ENCODE measurements at regions not wholly inside any gene's neighbourhood (a gene's known extent, or its start where the extent isn't known, plus 50 kb on each side); places are given as distances from the start of the nearest gene placed in this dataset.

DNA sequence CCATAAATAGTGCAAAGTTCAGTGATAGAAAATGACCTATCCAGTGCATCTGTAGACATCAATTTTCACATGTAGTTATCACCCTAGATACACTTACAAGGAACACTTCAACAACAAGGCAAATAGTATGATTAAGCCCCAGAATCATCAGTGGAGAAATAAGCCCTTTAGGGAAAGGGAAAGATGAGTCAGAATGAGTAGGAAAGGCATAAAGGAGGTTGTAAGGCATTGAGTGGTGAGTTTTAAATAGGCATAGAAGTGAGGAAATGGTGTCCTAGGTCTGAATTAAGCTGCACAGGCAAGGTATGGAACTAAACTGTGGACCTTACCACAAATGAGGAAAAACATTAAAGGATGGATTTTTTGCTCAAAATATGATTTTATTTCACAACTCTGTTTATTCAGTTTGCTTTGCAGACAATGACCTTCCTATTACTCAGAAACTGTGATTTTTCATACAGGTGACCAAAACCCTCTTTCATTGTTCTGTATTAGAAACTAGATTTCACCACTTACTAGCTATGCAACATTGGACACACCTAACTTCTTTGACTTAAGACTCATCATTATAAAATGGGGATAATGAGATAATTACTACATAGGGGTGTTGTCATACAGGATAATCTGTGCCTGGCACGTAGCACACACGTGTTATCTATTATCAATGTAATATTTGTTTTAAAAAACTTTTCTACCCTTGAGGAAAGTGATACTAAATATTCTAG, 57.0 kb upstream of the MAP9 start:
- no peak for DNase-seq
- in situ Hi-C loops (cut with HindIII; ENCODE audit: low pct_ligation_motif_present, low pct_unique_long_range_greater_than_20kb, low sequenced_read_pairs): no loop called here

DNA sequence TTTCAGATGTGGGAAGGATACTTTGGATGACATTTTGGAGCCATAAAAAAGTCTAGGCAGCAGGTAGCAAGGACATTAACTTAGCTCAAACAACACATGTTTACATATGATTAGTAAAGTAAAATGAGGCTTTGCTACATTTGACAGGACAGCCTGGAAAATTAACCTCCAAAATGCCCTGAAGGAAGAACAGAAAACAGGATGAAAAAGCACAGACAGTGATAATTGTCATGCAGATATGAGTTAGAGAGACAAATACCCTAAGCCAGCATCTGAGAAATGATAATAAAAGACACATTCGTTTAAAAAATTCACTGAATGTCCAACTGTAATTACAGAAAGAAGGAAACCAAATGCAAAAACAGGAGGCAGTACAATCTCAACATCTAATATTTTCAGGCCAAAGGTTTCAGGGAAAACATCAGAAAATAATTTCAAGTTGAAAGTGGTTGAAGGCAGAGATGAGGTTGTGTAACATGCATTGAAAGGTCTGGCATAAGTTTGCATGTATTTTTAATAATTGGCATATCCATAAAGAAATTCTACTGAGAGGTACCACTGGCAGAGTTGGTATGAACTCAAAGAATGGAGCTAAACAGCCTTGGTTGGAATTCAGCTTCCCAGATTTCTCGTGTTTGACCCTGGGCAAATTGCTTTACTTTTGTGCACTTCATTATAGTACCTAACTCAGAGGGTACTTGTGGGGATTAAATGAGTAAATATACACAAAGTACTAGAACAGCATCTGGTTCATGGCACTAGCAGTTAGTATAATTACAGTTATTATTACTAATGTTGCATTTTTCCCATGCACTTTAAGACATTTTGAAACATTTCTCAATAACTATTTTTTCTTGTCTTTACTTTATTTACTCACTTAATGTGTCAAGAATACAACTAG, 54.4 kb upstream of the MAP9 start:
- no peak for DNase-seq
- in situ Hi-C loops (cut with HindIII; ENCODE audit: low pct_ligation_motif_present, low pct_unique_long_range_greater_than_20kb, low sequenced_read_pairs): no loop called here

DNA sequence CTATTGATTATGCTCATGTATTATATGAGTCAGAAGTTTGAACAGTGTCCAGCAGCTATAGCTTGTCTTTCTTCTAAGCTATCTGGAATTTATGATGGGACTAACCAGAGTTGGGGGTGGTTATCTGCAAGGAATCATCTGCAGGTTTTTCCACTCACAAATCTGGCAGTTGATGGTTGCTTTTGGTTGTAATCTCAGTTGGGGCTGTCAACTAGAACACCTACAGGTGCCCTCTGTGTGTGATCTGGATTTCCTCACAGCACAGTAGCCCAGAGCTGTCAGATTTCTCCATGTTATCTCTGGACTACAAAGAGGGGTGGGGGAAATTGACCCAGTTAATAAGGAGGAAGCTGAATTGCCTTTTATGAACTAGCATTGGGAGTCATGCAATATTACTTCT, 51.4 kb upstream of the MAP9 start:
- DNase-seq: no peak
- in situ Hi-C loops (cut with HindIII; ENCODE audit: low pct_ligation_motif_present, low pct_unique_long_range_greater_than_20kb, low sequenced_read_pairs): no loop called here

DNA sequence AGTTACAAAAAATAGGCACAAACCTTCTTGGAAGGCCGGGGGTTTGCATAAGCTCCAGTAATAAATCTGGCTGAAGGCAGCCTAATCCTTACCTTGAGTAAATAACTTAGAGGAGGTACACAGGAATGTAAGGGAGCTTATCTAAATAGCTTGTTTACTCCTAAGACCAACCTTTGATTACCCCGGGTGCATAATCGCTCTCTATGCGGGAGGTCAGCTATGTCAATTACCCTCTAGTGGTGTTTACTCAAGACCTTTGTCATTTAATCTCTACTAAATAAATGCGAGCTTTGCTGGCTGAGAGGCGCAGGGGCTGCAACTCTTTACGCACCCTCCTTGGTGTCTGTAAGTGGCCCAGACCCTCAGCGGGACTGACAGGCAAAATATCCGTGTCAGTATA, 50.2 kb upstream of the MAP9 start:
- DNase-seq: no peak
- in situ Hi-C loops (cut with HindIII; ENCODE audit: low pct_ligation_motif_present, low pct_unique_long_range_greater_than_20kb, low sequenced_read_pairs): no loop called here

Measured in ACHN (cell line).